ENCODE measurements at regions not wholly inside any gene's neighbourhood (a gene's known extent, or its start where the extent isn't known, plus 50 kb on each side); places are given as distances from the start of the nearest gene placed in this dataset.

- DNase-seq = no peak
Observed at GRCh38 chr7:32140210-32140939, 70.2 kb upstream of the PDE1C start.

DNA sequence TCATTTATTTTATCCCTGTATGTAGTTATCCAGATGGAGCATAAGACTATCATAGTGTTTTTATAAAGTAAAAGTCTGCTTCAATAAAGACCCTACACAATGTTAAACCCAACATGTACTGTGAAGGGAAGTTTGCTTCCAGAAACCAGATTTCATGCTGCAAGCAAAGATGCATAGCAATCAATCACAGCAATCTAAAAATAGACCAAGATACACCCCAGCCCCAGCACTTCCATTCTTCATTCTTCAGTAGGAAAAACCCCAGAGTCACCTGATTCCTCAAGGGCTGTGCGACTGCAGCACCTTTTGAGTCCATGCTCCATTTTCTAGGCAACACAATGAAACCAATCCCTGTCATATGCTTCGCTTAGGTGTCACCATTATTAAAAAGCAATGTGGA is 66.9 kb upstream of the PDE1C start:
- no peak for DNase-seq

DNA sequence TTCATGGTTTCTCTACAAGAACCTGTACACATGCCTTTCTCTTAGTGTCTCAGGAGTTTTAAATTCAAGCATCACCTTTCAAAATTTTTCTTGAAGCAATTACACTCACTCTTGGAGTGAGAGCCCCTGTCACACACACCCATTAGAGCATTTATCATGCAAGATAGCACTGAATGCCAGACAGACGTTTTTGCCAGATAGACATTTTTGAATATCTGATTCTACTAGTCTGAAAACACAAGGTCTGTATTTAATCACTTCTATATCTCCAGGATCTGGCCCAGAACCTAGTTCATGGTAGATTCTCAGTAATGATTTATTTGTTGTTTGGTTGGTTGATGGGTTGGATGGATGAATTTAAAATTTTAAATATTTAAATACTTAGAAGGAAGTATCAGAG is 60.9 kb upstream of the PDE1C start:
- DNase-seq = no peak

DNA sequence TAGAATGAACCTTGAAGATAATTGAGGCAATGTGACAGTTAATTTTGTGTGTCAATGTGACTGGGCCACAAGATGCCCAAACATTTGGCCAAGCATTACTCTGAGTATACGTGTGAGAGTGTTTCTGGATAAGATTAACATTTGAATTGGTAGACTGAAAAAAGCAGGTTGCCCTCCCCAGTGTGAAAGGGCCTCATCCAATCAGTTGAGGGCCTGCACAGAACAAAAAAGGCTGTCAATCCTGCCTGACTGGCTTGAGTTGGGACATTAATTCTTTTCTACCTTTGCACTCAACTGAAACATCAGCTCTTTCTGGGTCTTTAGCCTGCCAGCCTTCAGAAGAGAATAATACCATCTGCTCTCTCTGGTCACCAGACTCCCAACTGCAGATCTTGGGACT is 56.6 kb upstream of the PDE1C start:
- DNase-seq = no peak

All from hematopoietic multipotent progenitor cell treated with erythropoietin and hydrocortisone succinate and interleukin-3 and kit ligand, for 6 days (in vitro differentiated cells).